HEK293T (cell line): ENCODE measurements at regions not wholly inside any gene's neighbourhood (a gene's known extent, or its start where the extent isn't known, plus 50 kb on each side); places are given as distances from the start of the nearest gene placed in this dataset.

Experiments
- ARNT ChIP-seq: fragments of 450-650 bp; IDR thresholded peaks from 2 replicates; pipeline ENCODE4 v1.6.1; 2017; ENCODE audit warnings: mild to moderate bottlenecking
- BHLHE40 ChIP-seq: fragments of 450-650 bp; IDR thresholded peaks from 2 replicates; pipeline ENCODE4 v1.6.1; 2016; ENCODE audit warnings: mild to moderate bottlenecking, moderate library complexity, borderline replicate concordance
- ELF4 ChIP-seq: fragments of 450-650 bp; IDR thresholded peaks from 2 replicates; pipeline ENCODE4 v1.6.1; 2017; ENCODE audit warnings: antibody characterized with exemption
- FOXK2 ChIP-seq: fragments of 450-650 bp; IDR thresholded peaks from 2 replicates; pipeline ENCODE4 v1.6.1; 2016; ENCODE audit warnings: mild to moderate bottlenecking
- FOXM1 ChIP-seq: fragments of 450-650 bp; IDR thresholded peaks from 2 replicates; pipeline ENCODE4 v1.6.1; 2017; ENCODE audit warnings: mild to moderate bottlenecking, borderline replicate concordance
- LEF1 ChIP-seq: fragments of 450-650 bp; IDR thresholded peaks from 2 replicates; pipeline ENCODE4 v1.6.1; 2017; ENCODE audit warnings: mild to moderate bottlenecking, borderline replicate concordance
- NFRKB ChIP-seq: fragments of 450-650 bp; IDR thresholded peaks from 2 replicates; pipeline ENCODE4 v1.6.1; 2016; ENCODE audit warnings: mild to moderate bottlenecking, moderate library complexity
- SUZ12 ChIP-seq: fragments of 450-650 bp; IDR thresholded peaks from 2 replicates; pipeline ENCODE4 v1.6.1; 2016; ENCODE audit warnings: mild to moderate bottlenecking

DNA sequence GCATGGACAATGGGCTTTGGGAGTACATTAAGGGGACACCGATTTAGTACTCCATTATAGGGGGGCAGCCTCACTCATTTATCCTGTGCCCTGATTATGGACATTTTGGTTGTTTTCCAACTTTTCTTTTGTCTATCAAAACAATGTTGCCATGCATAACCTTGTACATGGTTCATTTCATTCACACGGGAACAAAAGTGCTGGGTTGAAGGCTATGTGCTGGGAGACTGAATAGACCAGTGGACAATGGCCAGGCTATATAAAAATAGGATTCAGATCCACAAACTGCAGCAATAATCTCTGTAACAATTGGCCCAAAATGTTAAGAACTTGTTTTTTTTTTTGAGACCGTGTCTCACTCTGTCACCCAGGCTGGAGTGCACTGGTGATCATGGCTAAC lies 100.7 kb upstream of the GMDS start:
- no peak for TF ChIP-seq FOXM1
- no peak for TF ChIP-seq LEF1
- TF ChIP-seq BHLHE40: no peak
- no peak for TF ChIP-seq NFRKB
- no peak for TF ChIP-seq FOXK2
- no peak for TF ChIP-seq ARNT
- TF ChIP-seq ELF4: no peak
- no peak for TF ChIP-seq SUZ12
